K562 (cell line): ENCODE measurements at regions not wholly inside any gene's neighbourhood (a gene's known extent, or its start where the extent isn't known, plus 50 kb on each side); places are given as distances from the start of the nearest gene placed in this dataset.
"Not testable (repeated sequence)": the region's sequence is repeated elsewhere in the genome, so short reads cannot be mapped to it uniquely, and the experiment has no call there.

Experiments
- ATAC-seq: fragments of 200-7000 bp; cut with Tn5 transposase; 3 replicates; pipeline ENCODE4 v1.9.1; 2020; ENCODE audit warnings: moderate library complexity
- BruUV-seq: library from RNA; stranded (reverse); fragments of 400-500 nt; replicated peaks from 2 replicates; lab custom pipeline; 2021; lab: Mats Ljungman, UMichigan
- CTCF ChIA-PET: fragments of 300-600 bp; formaldehyde crosslinking; extraction: SDS; loops from one replicate; lab custom pipeline; 2021; ENCODE audit warnings: low intra/inter-chr PET ratio; lab: Yijun Ruan, JAX
- POLR2A ChIA-PET: fragments of 300-600, 350-650 bp; sonication (Branson Sonifier 250); formaldehyde crosslinking; extraction: SDS; loops from one replicate; lab custom pipeline; 2021; ENCODE audit warnings: antibody characterized with exemption, inconsistent platforms; lab: Yijun Ruan, JAX
- DNase-seq, 4 experiments: peaks; one replicate each; pipeline versions ENCODE4 v3.0.0 to v3.0.0-alpha.2; 2011 to 2018; ENCODE audit warnings: low spot score in 3 of 4, mixed read lengths in 3 of 4; ENCODE audit errors: extremely low read depth in 1 of 4
- FAIRE-seq: peaks from 2 replicates; lab custom pipeline; 2011; peaks lifted over from hg19 to GRCh38; lab: Jason Lieb, UNC
- H2AFZ ChIP-seq: 2 replicates; pipeline ENCODE4 v1.6.0; 2011; ENCODE audit warnings: low read depth, low read length, control low read depth, inconsistent platforms
- H3K27ac ChIP-seq: fragments of 200-600 bp; 3 replicates; pipeline ENCODE4 v1.8.0; 2011; ENCODE audit warnings: low read depth, mild to moderate bottlenecking, control low read depth, inconsistent platforms, low read length, moderate library complexity, mixed read lengths; ENCODE audit errors: extremely low read depth
- H3K27me3 ChIP-seq, 2 experiments: fragments of 300-600 bp in 1 of 2; 2 replicates in 1 of 2; 3 replicates in 1 of 2; pipeline versions ENCODE4 v1.6.0 to v1.8.0; 2011; ENCODE audit warnings: inconsistent platforms in 2 of 2, low read length in 2 of 2, mild to moderate bottlenecking in 1 of 2, mixed read lengths in 1 of 2, moderate library complexity in 1 of 2; ENCODE audit not compliant: control insufficient read depth in 2 of 2, insufficient read depth in 2 of 2
- H3K36me3 ChIP-seq: fragments of 300-600 bp; 3 replicates; pipeline ENCODE4 v1.8.0; 2011; ENCODE audit warnings: mild to moderate bottlenecking, low read length, inconsistent platforms; ENCODE audit not compliant: control insufficient read depth, insufficient read depth
- H3K4me1 ChIP-seq, 2 experiments: fragments of 200-600 bp in 1 of 2; replicated peaks in 1 of 2; 2 replicates in 1 of 2; 3 replicates in 1 of 2; pipeline versions ENCODE4 v1.5.1 to v1.8.0; 2011; ENCODE audit warnings: inconsistent platforms in 2 of 2, low read length in 2 of 2, mild to moderate bottlenecking in 1 of 2, mixed read lengths in 1 of 2, moderate library complexity in 1 of 2; ENCODE audit not compliant: control insufficient read depth in 2 of 2, insufficient read depth in 2 of 2
- H3K4me2 ChIP-seq: 2 replicates; pipeline ENCODE4 v1.6.1; 2011; ENCODE audit warnings: low read length, control low read depth, inconsistent platforms, mixed read lengths; ENCODE audit not compliant: insufficient read depth
- H3K4me3 ChIP-seq: fragments of 200-600 bp; sonication (generic), shearing (Covaris generic); 2 replicates; pipeline ENCODE4 v1.5.1; 2016; ENCODE audit warnings: control low read depth, inconsistent platforms
- H3K79me2 ChIP-seq: fragments of 200-600 bp; 3 replicates; pipeline ENCODE4 v1.8.0; 2011; ENCODE audit warnings: low read length, inconsistent platforms; ENCODE audit not compliant: control insufficient read depth, insufficient read depth
- H3K9ac ChIP-seq, 2 experiments: 2 replicates each; pipeline versions ENCODE4 v1.6.0 to v1.6.1; 2011; ENCODE audit warnings: low read depth in 2 of 2, low read length in 2 of 2, control low read depth in 1 of 2, inconsistent platforms in 1 of 2, mild to moderate bottlenecking in 1 of 2, mixed read lengths in 1 of 2; ENCODE audit not compliant: insufficient read depth in 1 of 2
- H3K9me1 ChIP-seq: one replicate; pipeline ENCODE4 v1.6.0; 2011; ENCODE audit warnings: inconsistent platforms, mild to moderate bottlenecking, low read length, moderate library complexity; ENCODE audit not compliant: control insufficient read depth, insufficient read depth
- H3K9me3 ChIP-seq: replicated peaks from 2 replicates; pipeline ENCODE4 v1.5.1; 2011; ENCODE audit warnings: low read depth, low read length, inconsistent platforms; ENCODE audit not compliant: control insufficient read depth, insufficient read depth
- H4K20me1 ChIP-seq: replicated peaks from 2 replicates; pipeline ENCODE4 v1.6.1; 2011; ENCODE audit warnings: low read length, inconsistent platforms, mixed read lengths; ENCODE audit not compliant: control insufficient read depth, insufficient read depth
- MYC ChIP-seq, 2 experiments: fragments of 250-450 bp in 1 of 2; sonication (Bioruptor Pico) in 1 of 2; IDR thresholded peaks; 2 replicates each; pipeline versions ENCODE4 v1.5.1 to v1.6.1; 2012 to 2021; ENCODE audit warnings: low read depth in 2 of 2, borderline replicate concordance in 1 of 2, improper control_type of control experiment in 1 of 2, low read length in 1 of 2, mild to moderate bottlenecking in 1 of 2, moderate library complexity in 1 of 2
- NR4A1 ChIP-seq, 2 experiments: fragments of 250-450 bp in 1 of 2; fragments of 450-650 bp in 1 of 2; sonication (Bioruptor Pico) in 1 of 2; IDR thresholded peaks; 2 replicates each; pipeline versions ENCODE4 v1.4.0 to v1.6.1; 2016 to 2020; ENCODE audit warnings: mild to moderate bottlenecking in 2 of 2, missing compliant biosample characterization in 1 of 2, missing genetic modification characterization in 1 of 2, moderate library complexity in 1 of 2
- SRSF3 ChIP-seq: fragments of 200-400 bp; formaldehyde crosslinking; IDR thresholded peaks from 2 replicates; pipeline ENCODE4 v1.6.1; 2016; ENCODE audit warnings: mild to moderate bottlenecking, low read length, moderate library complexity; ENCODE audit not compliant: insufficient read depth
- USF1 ChIP-seq: sonication (generic); formaldehyde crosslinking; IDR thresholded peaks from 2 replicates; pipeline ENCODE4 v1.9.0; 2022; ENCODE audit warnings: mild to moderate bottlenecking, missing genetic modification reagents
- ZC3H4 ChIP-seq: sonication (generic); formaldehyde crosslinking; IDR thresholded peaks from 2 replicates; pipeline ENCODE4 v1.9.0; 2021; ENCODE audit warnings: missing genetic modification reagents, borderline replicate concordance
- ZNF639 ChIP-seq, 2 experiments: fragments of 200-800 bp in 1 of 2; sonication (Bioruptor generic) in 1 of 2; sonication (generic) in 1 of 2; formaldehyde crosslinking in 1 of 2; IDR thresholded peaks in 1 of 2; conservative IDR thresholded peaks in 1 of 2; 2 replicates each; pipeline versions ENCODE4 v1.5.0 to v1.6.1; 2016 to 2020; ENCODE audit warnings: missing compliant biosample characterization in 1 of 2, missing genetic modification characterization in 1 of 2, missing genetic modification reagents in 1 of 2
- ZSCAN32 ChIP-seq: fragments of 450-650 bp; formaldehyde crosslinking; IDR thresholded peaks from 2 replicates; pipeline ENCODE4 v1.4.0; 2020; ENCODE audit warnings: mild to moderate bottlenecking, moderate library complexity
- WGBS: fragments of 100-300 bp; shearing (Covaris generic); methylation state at CpG from one replicate; pipeline ENCODE4 v1.1.6; 2016; ENCODE audit warnings: low coverage, mixed read lengths; ENCODE audit not compliant: insufficient coverage; ENCODE audit errors: missing lambda C conversion rate; 5-methylcytosine and 5-hydroxymethylcytosine counted together
- in situ Hi-C: fragments of 300-500 bp; cut with MboI; formaldehyde crosslinking; loops from 4 replicates; pipeline ENCODE4 v1.15.0; 2018; ENCODE audit warnings: inconsistent platforms, mixed read lengths
- intact Hi-C: fragments of 100-400 bp; cut with micrococcal nuclease; formaldehyde crosslinking; loops from 2 replicates; pipeline ENCODE4 v1.14.2; 2022

- H3K36me3 ChIP-seq; intact Hi-C loops; H3K79me2 ChIP-seq; H3K27me3 ChIP-seq; ATAC-seq; CTCF ChIA-PET; H3K4me2 ChIP-seq; H2AFZ ChIP-seq; DNase-seq; H4K20me1 ChIP-seq; POLR2A ChIA-PET; FAIRE-seq; H3K27ac ChIP-seq; H3K4me3 ChIP-seq; BruUV-seq; in situ Hi-C loops; H3K9me3 ChIP-seq; H3K9me1 ChIP-seq; TF ChIP-seq MYC (IDR thresholded peaks at IDR 0.05; ENCODE audit: low read depth, low read length); NR4A1 (tag; IDR thresholded peaks at IDR 0.05): not testable (repeated sequence)
- 42% methylated on average over 24 of the region's 24 CpGs for WGBS
- Histone ChIP-seq H3K4me1 (peaks cover 0 to 10% of the 10 kb centered on the region in 2 experiments; a peak in 2 of 5 replicates), H3K9ac (peak overlapping the region in 1 of 2 experiments; percentile 64; a peak in 1 of 4 replicates)
- TF ChIP-seq USF1 (CRISPR knock-in tag) (peak; percentile 6; the same call in 1 of the 2 replicates), MYC (CRISPR knock-in tag; IDR thresholded peaks at IDR 0.05; ENCODE audit: borderline replicate concordance, low read depth) (0 out of 2 replicates have a peak, but pooled peaks have one; percentile 32), SRSF3 (0 out of 2 replicates have a peak, but pooled peaks have one; percentile 27), ZNF639 (CRISPR knock-in tag; conservative IDR thresholded peaks at IDR 0.05 in 1 of 2, IDR thresholded peaks at IDR 0.05 in 1 of 2) (0 out of 4 replicates have a peak, but pooled peaks of 1 of the 2 experiments have one; percentile 78), ZC3H4 (CRISPR knock-in tag) (0 out of 2 replicates have a peak, but pooled peaks have one; percentile 35), NR4A1 (CRISPR knock-in tag; IDR thresholded peaks at IDR 0.05) (peak; percentile 4; the same call in 1 of the 2 replicates), ZSCAN32 (peak; percentile 26; the same call in 1 of the 2 replicates)
These were observed 1371.5 kb downstream of the CDH12 start for GRCh38 chr5:21481320-21482270.
